ENCODE measurements at regions not wholly inside any gene's neighbourhood (a gene's known extent, or its start where the extent isn't known, plus 50 kb on each side); places are given as distances from the start of the nearest gene placed in this dataset.

- TF ChIP-seq CTCF (IDR thresholded peaks at IDR 0.05) (no peak), POLR2A (IDR thresholded peaks at IDR 0.05) (no peak)
Measured at GRCh38 chr1:143672983-143673382, 298.8 kb downstream of the FAM72C start.

Measured in body of pancreas (tissue), 4 donors.